ENCODE measurements at regions not wholly inside any gene's neighbourhood (a gene's known extent, or its start where the extent isn't known, plus 50 kb on each side); places are given as distances from the start of the nearest gene placed in this dataset.

DNA sequence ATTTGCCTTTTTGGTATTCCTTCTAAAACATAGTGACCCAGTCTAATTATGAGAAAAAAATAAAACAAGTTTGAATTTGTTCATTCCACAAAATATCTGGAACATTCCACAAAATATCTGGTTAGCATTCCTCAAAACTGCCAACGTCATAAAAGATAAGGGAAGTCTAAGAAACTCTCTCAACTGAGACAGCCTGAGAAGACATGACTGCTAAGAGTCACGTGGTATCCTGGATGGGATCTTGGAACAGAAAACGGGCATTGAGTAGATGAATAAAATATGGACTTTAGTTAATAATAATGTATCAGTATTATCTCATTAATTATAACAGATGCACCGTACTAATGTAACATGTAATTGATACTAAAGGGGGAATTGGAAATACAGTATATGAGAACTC lies 280.9 kb downstream of the ARAP2 start:
- Mint-ChIP-seq H3K27ac (no peak overlapping the region), H3K4me1 (no peaks in the 10 kb centered on the region), H3K4me3 (no peak overlapping the region), H3K9me3 (peaks cover 0 to 6% (median 2%) of the 10 kb centered on the region in 7 donors), H3K36me3 (no peaks in the 10 kb centered on the region), H3K27me3 (ENCODE audit: low read depth in 3 of 3) (peaks cover 0 to 2% (median 2%) of the 10 kb centered on the region in 3 donors)
- Histone ChIP-seq H4K20me1 (ENCODE audit: insufficient read depth, low read length) (no peaks in the 10 kb centered on the region), H3K4me1 (ENCODE audit: control insufficient read depth in 1 of 2, insufficient read depth in 2 of 2, low read length in 2 of 2) (no peaks in the 10 kb centered on the region), H3K79me2 (ENCODE audit: insufficient read depth, low read length) (no peaks in the 10 kb centered on the region), H3K9me3 (replicated peaks in 1 of 2; ENCODE audit: control insufficient read depth in 1 of 2, insufficient read depth in 1 of 2, low read length in 2 of 2) (no peaks in the 10 kb centered on the region), H3K27ac (ENCODE audit: low read depth in 1 of 2, low read length in 2 of 2) (no peak overlapping the region), H3K4me2 (replicated peaks; ENCODE audit: extremely low read depth, low read length, poor library complexity, severe bottlenecking) (no peak overlapping the region), H3K4me3 (replicated peaks in 1 of 3; ENCODE audit: low read depth in 2 of 3, low read length in 3 of 3) (no peak overlapping the region), H3K9ac (ENCODE audit: insufficient read depth, low read length, poor library complexity, severe bottlenecking) (no peak overlapping the region), H3K36me3 (replicated peaks in 1 of 2; ENCODE audit: control insufficient read depth in 1 of 2, insufficient read depth in 2 of 2, low read length in 2 of 2) (no peaks in the 10 kb centered on the region), H2AFZ (ENCODE audit: insufficient read depth, low read depth, low read length, poor library complexity, severe bottlenecking) (no peak overlapping the region), H3K27me3 (ENCODE audit: control insufficient read depth in 2 of 2, insufficient read depth in 2 of 2, low read length in 2 of 2) (no peaks in the 10 kb centered on the region)
- WGBS (ENCODE audit: insufficient coverage), result no CpG with 5 or more reads among the region's 4 CpGs
- DNase-seq, result no peak
- intact Hi-C loops (cut with micrococcal nuclease), result no loop called here
- TF ChIP-seq, protein P1, sequence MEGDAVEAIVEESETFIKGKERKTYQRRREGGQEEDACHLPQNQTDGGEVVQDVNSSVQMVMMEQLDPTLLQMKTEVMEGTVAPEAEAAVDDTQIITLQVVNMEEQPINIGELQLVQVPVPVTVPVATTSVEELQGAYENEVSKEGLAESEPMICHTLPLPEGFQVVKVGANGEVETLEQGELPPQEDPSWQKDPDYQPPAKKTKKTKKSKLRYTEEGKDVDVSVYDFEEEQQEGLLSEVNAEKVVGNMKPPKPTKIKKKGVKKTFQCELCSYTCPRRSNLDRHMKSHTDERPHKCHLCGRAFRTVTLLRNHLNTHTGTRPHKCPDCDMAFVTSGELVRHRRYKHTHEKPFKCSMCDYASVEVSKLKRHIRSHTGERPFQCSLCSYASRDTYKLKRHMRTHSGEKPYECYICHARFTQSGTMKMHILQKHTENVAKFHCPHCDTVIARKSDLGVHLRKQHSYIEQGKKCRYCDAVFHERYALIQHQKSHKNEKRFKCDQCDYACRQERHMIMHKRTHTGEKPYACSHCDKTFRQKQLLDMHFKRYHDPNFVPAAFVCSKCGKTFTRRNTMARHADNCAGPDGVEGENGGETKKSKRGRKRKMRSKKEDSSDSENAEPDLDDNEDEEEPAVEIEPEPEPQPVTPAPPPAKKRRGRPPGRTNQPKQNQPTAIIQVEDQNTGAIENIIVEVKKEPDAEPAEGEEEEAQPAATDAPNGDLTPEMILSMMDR (IDR thresholded peaks at IDR 0.05), result no peak

- Histone ChIP-seq H3K9me3 (replicated peaks in 1 of 2; ENCODE audit: control insufficient read depth in 1 of 2, insufficient read depth in 1 of 2, low read length in 2 of 2) (no peaks in the 10 kb centered on the region), H3K36me3 (replicated peaks in 1 of 2; ENCODE audit: control insufficient read depth in 1 of 2, insufficient read depth in 2 of 2, low read length in 2 of 2) (no peaks in the 10 kb centered on the region), H3K27me3 (ENCODE audit: control insufficient read depth in 2 of 2, insufficient read depth in 2 of 2, low read length in 2 of 2) (no peaks in the 10 kb centered on the region), H3K4me1 (ENCODE audit: control insufficient read depth in 1 of 2, insufficient read depth in 2 of 2, low read length in 2 of 2) (no peaks in the 10 kb centered on the region), H3K4me2 (replicated peaks; ENCODE audit: extremely low read depth, low read length, poor library complexity, severe bottlenecking) (no peak overlapping the region), H2AFZ (ENCODE audit: insufficient read depth, low read depth, low read length, poor library complexity, severe bottlenecking) (no peak overlapping the region), H3K9ac (ENCODE audit: insufficient read depth, low read length, poor library complexity, severe bottlenecking) (no peak overlapping the region), H3K79me2 (ENCODE audit: insufficient read depth, low read length) (no peaks in the 10 kb centered on the region), H4K20me1 (ENCODE audit: insufficient read depth, low read length) (no peaks in the 10 kb centered on the region), H3K27ac (ENCODE audit: low read depth in 1 of 2, low read length in 2 of 2) (no peak overlapping the region), H3K4me3 (replicated peaks in 1 of 3; ENCODE audit: low read depth in 2 of 3, low read length in 3 of 3) (no peak overlapping the region)
- H3K9me3 Mint-ChIP-seq, result peaks cover 0 to 6% (median 0%) of the 10 kb centered on the region in 7 donors
- H3K4me3 Mint-ChIP-seq, result no peak overlapping the region
- H3K27ac Mint-ChIP-seq, result no peak overlapping the region
- no peaks in the 10 kb centered on the region for H3K4me1 Mint-ChIP-seq
- intact Hi-C loops (cut with micrococcal nuclease), result no loop called here
- TF ChIP-seq, protein P1 (IDR thresholded peaks at IDR 0.05), result no peak
- DNase-seq, result no peak
- peaks cover 0 to 2% (median 2%) of the 10 kb centered on the region in 3 donors for H3K27me3 Mint-ChIP-seq (ENCODE audit: low read depth in 3 of 3)
- no peaks in the 10 kb centered on the region for H3K36me3 Mint-ChIP-seq
- 100% methylated on average over 1 of the region's 5 CpGs for WGBS (ENCODE audit: insufficient coverage)
Observed at GRCh38 chr4:35963974-35964515, 280.3 kb downstream of the ARAP2 start.
